PFSK-1 (cell line): ENCODE measurements at regions not wholly inside any gene's neighbourhood (a gene's known extent, or its start where the extent isn't known, plus 50 kb on each side); places are given as distances from the start of the nearest gene placed in this dataset.

ENCODE experiments used
- FOXP2 ChIP-seq: optimal IDR thresholded peaks from 2 replicates; pipeline ENCODE3; 2011; ENCODE audit warnings: borderline replicate concordance, control low read depth, inconsistent platforms; ENCODE audit not compliant: insufficient read depth; ENCODE audit errors: extremely low read length, extremely low read depth
- POLR2AphosphoS5 ChIP-seq: IDR thresholded peaks from 2 replicates; pipeline ENCODE4 v1.6.1; 2012; ENCODE audit warnings: low read depth, mild to moderate bottlenecking, control low read depth, low read length, moderate library complexity
- REST ChIP-seq, 2 experiments: IDR thresholded peaks; 2 replicates each; pipeline versions ENCODE4 v1.6.1 to v1.8.0; 2011 to 2012; ENCODE audit warnings: low read depth in 2 of 2, low read length in 2 of 2, control low read depth in 1 of 2, inconsistent platforms in 1 of 2, mild to moderate bottlenecking in 1 of 2, moderate library complexity in 1 of 2; ENCODE audit not compliant: insufficient read depth in 1 of 2
- TAF1 ChIP-seq: IDR thresholded peaks from 2 replicates; pipeline ENCODE4 v1.6.1; 2012; ENCODE audit warnings: low read length, control low read depth, borderline replicate concordance; ENCODE audit not compliant: insufficient read depth

DNA sequence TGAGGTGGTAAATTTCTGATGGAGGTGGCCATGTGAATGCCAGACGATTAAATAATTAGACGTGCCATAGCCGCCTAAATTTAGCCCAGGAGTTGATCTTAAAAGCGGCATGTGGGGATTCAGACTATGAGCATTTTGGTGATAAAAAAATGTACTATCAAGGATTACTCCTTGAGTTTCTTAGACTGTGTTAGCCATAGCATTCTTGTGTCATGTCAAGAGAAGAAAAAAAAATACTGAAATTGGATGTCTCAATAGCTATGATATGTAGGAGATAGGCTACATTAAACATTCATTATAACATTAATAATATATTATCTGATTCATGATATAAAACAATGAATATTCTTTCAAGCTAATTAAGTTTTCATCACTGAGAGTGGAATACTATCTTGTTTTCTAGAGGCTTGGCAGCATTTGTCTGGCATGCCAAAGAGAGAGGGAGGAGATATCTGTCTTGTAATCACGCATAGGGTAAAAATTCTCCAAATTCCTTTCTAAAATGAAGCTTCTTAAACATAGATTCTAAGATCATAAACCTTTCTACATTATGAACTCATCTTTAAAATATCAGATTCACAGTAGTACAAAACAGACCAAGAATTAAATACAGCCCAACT lies 727.0 kb downstream of the C12orf50 start:
- TF ChIP-seq TAF1 = no peak
- no peak for TF ChIP-seq REST (IDR thresholded peaks at IDR 0.05; ENCODE audit: insufficient read depth in 1 of 2, low read depth in 2 of 2, low read length in 2 of 2)
- no peak for TF ChIP-seq POLR2AphosphoS5
- TF ChIP-seq FOXP2 = no peak
